ENCODE measurements at regions not wholly inside any gene's neighbourhood (a gene's known extent, or its start where the extent isn't known, plus 50 kb on each side); places are given as distances from the start of the nearest gene placed in this dataset.
"Not testable (repeated sequence)": the region's sequence is repeated elsewhere in the genome, so short reads cannot be mapped to it uniquely, and the experiment has no call there.

GRCh38 chr4:19298998-19299397 is 952.7 kb upstream of the SLIT2 start:
- DNase-seq, result no peak

- DNase-seq, result no peak
These were observed 957.9 kb upstream of the SLIT2 start for GRCh38 chr4:19293781-19294180.

- no peak for DNase-seq
These were observed 958.6 kb upstream of the SLIT2 start for GRCh38 chr4:19293080-19293479.

GRCh38 chr4:19286924-19287323 is 964.8 kb upstream of the SLIT2 start:
- no peak for DNase-seq

- DNase-seq, result no peak
These were observed 966.6 kb upstream of the SLIT2 start for GRCh38 chr4:19285146-19285545.

- no peak for DNase-seq
These were observed 973.0 kb upstream of the SLIT2 start for GRCh38 chr4:19278665-19279064.

GRCh38 chr4:19266566-19266965 is 985.1 kb upstream of the SLIT2 start:
- DNase-seq, result no peak

- no peak for DNase-seq
These were observed 989.2 kb upstream of the SLIT2 start for GRCh38 chr4:19262467-19262866.

- no peak for DNase-seq
These were observed 991.4 kb upstream of the SLIT2 start for GRCh38 chr4:19260346-19260745.

GRCh38 chr4:19259920-19260319 is 991.8 kb upstream of the SLIT2 start:
- no peak for DNase-seq

GRCh38 chr4:19256823-19257222 is 994.9 kb upstream of the SLIT2 start:
- DNase-seq, result no peak

GRCh38 chr4:19254486-19254885 is 997.2 kb upstream of the SLIT2 start:
- DNase-seq, result no peak

- DNase-seq, result no peak
These were observed 1003.7 kb upstream of the SLIT2 start for GRCh38 chr4:19248023-19248422.

GRCh38 chr4:19241895-19242294 is 1009.8 kb upstream of the SLIT2 start:
- DNase-seq, result no peak

- no peak for DNase-seq
These were observed 1012.1 kb upstream of the SLIT2 start for GRCh38 chr4:19239565-19239964.

- no peak for DNase-seq
These were observed 1015.2 kb upstream of the SLIT2 start for GRCh38 chr4:19236473-19236872.

GRCh38 chr4:19230906-19231545 is 1020.7 kb upstream of the SLIT2 start:
- no peak for DNase-seq

GRCh38 chr4:19227701-19228100 is 1024.0 kb upstream of the SLIT2 start:
- no peak for DNase-seq

- no peak for DNase-seq
These were observed 1026.9 kb upstream of the SLIT2 start for GRCh38 chr4:19224820-19225219.

GRCh38 chr4:19216476-19216875 is 1035.2 kb upstream of the SLIT2 start:
- no peak for DNase-seq

GRCh38 chr4:19214591-19215186 is 1037.0 kb upstream of the SLIT2 start:
- DNase-seq, result no peak

- DNase-seq, result no peak
These were observed 1038.3 kb upstream of the SLIT2 start for GRCh38 chr4:19213388-19213787.

GRCh38 chr4:19205853-19206252 is 1045.9 kb upstream of the SLIT2 start:
- no peak for DNase-seq

GRCh38 chr4:19197838-19198237 is 1053.9 kb upstream of the SLIT2 start:
- DNase-seq, result not testable (repeated sequence)

GRCh38 chr4:19195696-19196095 is 1056.0 kb upstream of the SLIT2 start:
- DNase-seq, result no peak

Measured in activated CD4-positive, alpha-beta T cell treated with anti-CD3 and anti-CD28 coated beads for 1 hour (primary cell).